Stimulated activated CD8-positive, alpha-beta memory T cell treated with anti-CD3 and anti-CD28 coated beads, Interleukin-7, amount 100 ng/mL, for 4 hours (primary cell): ENCODE measurements at regions not wholly inside any gene's neighbourhood (a gene's known extent, or its start where the extent isn't known, plus 50 kb on each side); places are given as distances from the start of the nearest gene placed in this dataset.

Experiments used
- DNase-seq, 2 donors: peaks; one replicate each; pipeline ENCODE4 v3.0.0-alpha.2; 2020; ENCODE audit warnings: low read depth in 2 of 2

- DNase-seq = no peak
Measured at GRCh38 chr7:3194501-3195141, 106.4 kb upstream of the SDK1 start.

- DNase-seq = no peak
Measured at GRCh38 chr7:3195160-3195559, 105.9 kb upstream of the SDK1 start.

GRCh38 chr7:3196629-3197400 lies 104.2 kb upstream of the SDK1 start:
- no peak for DNase-seq

DNA sequence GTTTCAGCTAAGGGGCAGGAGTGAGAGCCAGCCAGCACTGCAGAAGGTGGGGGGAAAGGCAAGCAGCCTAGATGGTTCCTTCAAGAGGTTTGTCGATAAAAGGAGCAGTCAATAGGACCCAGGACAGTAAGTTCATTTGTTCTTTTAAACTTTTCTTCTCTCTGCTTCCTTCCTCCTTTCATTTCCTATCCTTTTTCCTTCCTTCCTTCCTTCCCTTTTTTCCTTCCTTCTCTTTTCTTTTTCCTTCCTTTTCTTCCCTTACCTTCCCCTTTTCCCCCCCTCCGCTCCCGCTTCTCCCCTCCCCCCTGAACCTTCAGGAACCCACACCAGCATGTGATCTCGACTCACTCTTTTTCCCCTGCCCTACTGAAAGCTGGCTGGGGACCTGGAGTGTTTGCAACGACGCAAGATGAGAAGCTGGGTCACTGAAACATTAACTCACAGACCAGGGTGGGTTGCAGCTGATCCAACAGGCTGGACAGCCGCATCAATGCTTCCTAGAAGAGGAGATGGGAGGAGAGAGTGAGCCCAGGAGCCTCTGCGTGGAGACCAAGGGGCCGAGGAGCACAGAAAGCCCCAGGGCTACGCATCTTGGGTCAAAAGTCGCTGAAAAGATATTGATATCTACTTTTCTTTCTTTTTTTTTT lies 103.4 kb upstream of the SDK1 start:
- no peak for DNase-seq

- no peak for DNase-seq
Measured at GRCh38 chr7:3198316-3198715, 102.7 kb upstream of the SDK1 start.

DNA sequence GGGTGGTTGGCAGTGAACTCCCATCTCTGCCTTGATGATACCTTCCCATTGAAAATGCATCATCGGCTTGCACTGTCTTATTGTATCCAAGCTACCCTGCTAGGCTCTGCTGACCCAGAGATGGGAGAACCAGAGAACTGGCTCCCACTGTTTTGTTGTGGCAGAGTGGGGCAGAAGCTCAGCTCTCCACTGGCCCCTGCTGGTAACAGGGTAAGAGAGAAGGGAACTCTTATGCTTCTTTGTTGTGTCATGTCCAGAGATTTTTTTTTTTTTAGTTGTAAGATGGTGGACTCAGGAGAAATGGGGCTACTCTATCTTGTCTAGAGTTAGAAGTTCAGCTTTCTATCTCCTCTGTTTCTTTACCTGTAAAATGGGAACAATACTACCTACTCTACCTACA lies 100.5 kb upstream of the SDK1 start:
- no peak for DNase-seq

DNA sequence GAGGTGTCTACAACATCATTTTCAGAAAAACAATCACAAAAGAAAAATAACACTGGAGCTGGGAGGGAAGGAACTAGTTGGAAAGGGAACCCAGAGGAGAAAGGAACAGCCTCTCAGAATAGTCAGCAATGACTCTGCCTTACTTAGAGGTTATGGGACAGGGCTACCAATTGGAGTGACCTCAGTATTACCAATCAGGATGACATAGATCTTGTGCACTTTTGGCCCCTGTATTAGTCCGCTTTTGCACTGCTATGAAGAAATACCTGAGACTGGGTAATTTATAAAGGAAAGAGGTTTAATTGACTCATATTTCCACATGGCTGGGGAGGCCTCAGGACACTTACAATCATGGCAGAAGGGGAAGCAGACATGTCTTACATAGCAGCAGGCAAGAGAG lies 99.7 kb upstream of the SDK1 start:
- no peak for DNase-seq

DNA sequence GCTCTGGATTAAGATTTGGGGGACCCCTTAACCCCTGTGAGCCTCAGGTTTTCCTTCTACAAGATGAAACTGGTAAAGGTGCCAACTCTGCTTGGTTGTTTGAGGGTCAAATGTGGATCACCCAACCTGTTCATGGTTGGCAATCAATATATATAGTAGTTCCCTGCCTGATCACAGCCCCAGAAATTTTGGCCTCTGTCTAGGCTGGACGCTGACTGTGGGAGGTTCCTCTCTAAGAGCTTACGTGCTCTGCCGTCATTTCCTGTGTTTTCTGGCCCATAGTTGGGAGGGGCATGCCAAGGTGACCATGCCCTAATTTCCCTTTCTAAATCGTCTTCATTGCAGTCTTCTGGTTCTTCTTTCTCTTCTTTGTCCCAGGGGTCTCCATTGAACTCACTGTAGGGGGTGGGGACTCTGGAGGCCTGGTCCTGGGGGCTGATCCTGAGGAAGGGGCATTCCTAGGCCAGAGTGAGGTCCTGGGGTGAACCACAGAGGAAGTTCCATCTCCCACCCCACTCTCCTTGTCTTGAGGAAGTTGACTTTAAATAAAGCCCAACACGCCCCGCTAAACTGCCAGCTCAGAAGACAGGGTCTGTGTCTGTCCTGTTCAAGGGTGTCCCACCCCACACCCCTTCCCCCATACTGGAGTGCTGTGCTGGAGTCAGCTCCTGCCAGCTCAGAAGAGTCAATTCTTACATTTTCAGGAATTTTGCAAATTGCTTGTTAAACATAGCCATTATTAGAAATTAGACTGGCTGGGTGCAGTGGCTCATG lies 98.9 kb upstream of the SDK1 start:
- DNase-seq = no peak

GRCh38 chr7:3204526-3204925 lies 96.5 kb upstream of the SDK1 start:
- no peak for DNase-seq

DNA sequence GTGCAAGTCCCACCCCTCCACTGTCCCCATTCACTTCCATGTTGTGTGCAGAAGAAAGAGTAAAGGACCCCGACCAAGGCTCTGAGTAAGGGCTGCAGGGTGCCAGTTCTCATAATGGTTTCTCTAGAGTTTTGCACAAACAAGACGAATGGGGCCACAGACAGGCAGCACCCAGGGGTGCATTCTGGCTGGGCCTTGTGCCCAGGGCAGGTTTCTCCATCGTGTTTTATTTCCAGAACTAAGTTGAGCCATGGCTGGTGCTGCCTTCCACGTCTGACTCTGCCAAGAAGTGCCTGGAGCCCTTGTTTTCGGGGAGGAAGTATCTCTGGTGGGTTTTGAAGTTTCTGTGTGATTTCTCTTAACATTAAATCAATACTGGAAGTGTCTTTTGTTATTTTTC lies 95.0 kb upstream of the SDK1 start:
- DNase-seq = no peak

- DNase-seq = no peak
Measured at GRCh38 chr7:3206771-3207191, 94.3 kb upstream of the SDK1 start.

DNA sequence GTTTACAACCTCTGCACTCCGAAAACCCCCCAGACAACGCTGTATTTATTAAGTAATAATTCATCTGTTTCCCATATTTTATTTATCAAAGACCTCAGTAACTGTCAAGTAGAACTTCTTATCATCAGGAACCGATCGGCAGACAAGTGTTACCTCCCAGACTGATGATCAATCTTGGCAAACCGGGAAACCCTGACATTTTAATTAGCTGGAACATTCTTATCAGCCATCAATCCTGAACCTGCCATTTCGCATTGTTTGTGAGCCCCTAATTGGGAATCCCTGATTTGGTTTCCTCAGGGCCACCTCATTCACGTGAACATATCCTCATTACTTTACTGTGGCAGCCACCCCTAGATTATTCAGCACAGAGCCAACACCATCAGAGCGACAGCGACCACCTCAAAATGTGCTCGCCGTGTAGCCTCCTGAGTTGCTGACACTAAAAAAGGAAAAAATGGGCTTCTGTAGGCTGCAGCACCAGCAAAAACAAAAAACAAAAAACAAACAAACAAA lies 93.6 kb upstream of the SDK1 start:
- no peak for DNase-seq

- no peak for DNase-seq
Measured at GRCh38 chr7:3210531-3210930, 90.5 kb upstream of the SDK1 start.

GRCh38 chr7:3214090-3214413 lies 87.0 kb upstream of the SDK1 start:
- DNase-seq = no peak

DNA sequence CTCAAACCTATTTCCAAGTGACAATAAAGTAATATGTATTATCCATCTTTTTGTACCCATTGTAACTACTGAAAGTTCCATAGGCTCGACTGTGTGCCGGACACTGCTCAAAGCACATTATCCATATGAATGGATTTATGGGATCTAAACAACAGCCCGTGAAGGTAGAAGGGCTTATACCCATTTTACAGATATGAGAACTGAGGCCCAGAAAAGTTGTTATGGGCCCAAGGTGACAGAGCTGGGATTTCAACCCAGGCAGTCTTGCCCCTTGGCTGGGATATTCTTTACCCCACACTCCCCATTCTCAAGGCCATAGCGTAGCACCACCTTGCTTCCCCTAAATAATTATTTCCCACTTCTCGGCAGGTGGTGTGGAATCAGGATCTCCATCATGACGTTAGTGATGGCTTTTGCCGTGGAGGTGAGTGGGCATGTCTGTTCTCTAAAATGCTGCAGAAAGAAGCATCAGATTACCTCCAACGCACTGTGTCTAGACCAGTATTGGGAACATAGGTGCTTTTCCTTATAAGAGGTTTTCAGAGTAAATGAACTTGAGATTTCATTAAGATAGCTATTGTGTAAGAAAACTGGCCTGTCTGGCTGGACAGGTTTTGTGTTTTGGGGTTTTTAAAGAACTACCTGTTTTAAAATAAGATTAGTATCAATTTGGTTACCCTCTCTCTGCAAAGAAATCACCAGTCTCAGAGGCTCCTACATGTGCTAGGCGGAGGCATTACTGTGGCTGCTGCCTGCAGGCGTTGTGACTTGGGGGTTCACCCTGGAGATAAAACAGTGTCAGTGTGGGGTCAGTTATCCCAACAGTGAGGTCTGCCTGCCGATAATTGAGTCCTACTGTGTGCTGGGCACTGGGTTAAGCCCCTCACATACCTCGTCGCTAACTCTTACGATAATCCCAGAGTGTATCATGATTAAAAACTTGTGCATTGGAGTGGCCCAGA lies 85.1 kb upstream of the SDK1 start:
- no peak for DNase-seq

GRCh38 chr7:3217166-3217565 lies 83.9 kb upstream of the SDK1 start:
- no peak for DNase-seq

GRCh38 chr7:3218411-3219225 lies 82.4 kb upstream of the SDK1 start:
- no peak for DNase-seq

DNA sequence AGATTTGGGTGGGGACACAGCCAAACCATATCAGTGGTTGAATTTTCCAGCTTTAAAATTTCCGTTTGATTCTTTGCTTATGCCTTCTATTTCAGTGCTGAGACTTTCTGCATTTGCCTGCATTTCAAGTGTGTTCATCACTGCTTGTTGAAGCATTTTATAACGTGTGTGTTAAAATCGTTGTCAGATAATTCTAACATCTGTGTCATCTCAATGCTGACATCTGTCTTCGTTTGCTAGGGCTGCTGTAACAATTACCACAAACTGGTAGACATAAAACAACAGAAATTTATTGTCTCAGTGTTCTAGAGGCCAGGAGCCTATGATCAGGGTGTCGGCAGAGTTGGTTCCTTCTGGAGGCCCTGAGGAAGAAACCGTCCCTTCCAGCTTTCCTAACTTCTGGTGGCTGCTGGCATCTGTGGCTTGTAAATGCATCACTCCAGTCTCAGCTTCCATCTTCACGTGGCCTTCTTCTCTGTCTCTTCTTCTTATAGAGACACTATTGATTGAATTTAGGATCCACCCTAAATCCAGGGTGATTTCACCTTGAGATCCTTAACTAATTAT lies 71.1 kb upstream of the SDK1 start:
- no peak for DNase-seq

DNA sequence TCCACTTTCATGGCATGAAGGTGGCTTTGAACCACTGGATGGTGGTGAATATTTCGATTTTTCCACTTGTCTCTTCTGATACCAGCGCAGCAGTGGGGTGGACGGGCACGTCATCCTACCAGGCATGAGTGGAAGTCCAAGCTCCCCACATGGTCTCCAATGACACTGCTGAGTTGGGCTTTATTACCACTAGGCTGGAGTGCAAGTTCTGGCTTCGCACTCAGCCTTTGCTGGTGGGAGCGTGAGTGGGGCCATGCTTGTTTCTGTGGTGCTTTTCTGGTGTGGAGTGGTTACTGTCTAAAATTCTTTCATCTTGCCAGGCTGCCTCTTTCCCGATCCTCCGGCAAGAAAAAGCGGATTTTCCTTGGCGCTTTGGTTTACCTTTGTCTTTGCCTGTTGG lies 70.1 kb upstream of the SDK1 start:
- no peak for DNase-seq

GRCh38 chr7:3232228-3232627 lies 68.8 kb upstream of the SDK1 start:
- DNase-seq = no peak
